ENCODE measurements at regions not wholly inside any gene's neighbourhood (a gene's known extent, or its start where the extent isn't known, plus 50 kb on each side); places are given as distances from the start of the nearest gene placed in this dataset.

GRCh38 chr1:157227700-157228099 is 89.5 kb upstream of the ETV3 start:
- no TSS peak for BruUV-seq (replicated peaks)
- CTCF ChIA-PET = no interaction called here
- H3K4me2 ChIP-seq (ENCODE audit: low read depth, low read length) = no peak overlapping the region

More at GRCh38 chr1:157227700-157228099, 89.5 kb upstream of the ETV3 start:
- Histone ChIP-seq H4K8ac (ENCODE audit: low read depth in 2 of 2, low read length in 2 of 2) (no peak overlapping the region), H3K27me3 (ENCODE audit: control insufficient read depth, insufficient read depth, low read length) (no peaks in the 10 kb centered on the region; the same call in none of the 2 replicates), H2AFZ (replicated peaks; ENCODE audit: low read length, poor library complexity) (no peak overlapping the region), H3K56ac (ENCODE audit: extremely low read depth, insufficient read depth, low read length) (no peak overlapping the region), H2BK5ac (ENCODE audit: low read depth, low read length, poor library complexity, severe bottlenecking) (no peak overlapping the region), H4K91ac (ENCODE audit: insufficient read depth, low read depth, low read length) (no peak overlapping the region), H4K20me1 (ENCODE audit: insufficient read depth, low read length) (no peaks in the 10 kb centered on the region), H3K14ac (replicated peaks; ENCODE audit: low read depth, low read length) (no peak overlapping the region), H3K9me1 (ENCODE audit: insufficient read depth, low read length) (no peaks in the 10 kb centered on the region), H3K9ac (ENCODE audit: low read depth, low read length) (no peak overlapping the region), H3K36me3 (ENCODE audit: control insufficient read depth, insufficient read depth, low read length) (no peaks in the 10 kb centered on the region), H2BK15ac (ENCODE audit: low read depth, low read length) (no peak overlapping the region), H3K4me3 (ENCODE audit: insufficient read depth, low read depth, low read length) (no peak overlapping the region), H3K23ac (ENCODE audit: low read depth, low read length) (no peak overlapping the region), H3K9me3 (ENCODE audit: control insufficient read depth, insufficient read depth, low read length) (no peaks in the 10 kb centered on the region), H3K27ac (ENCODE audit: insufficient read depth, low read length) (no peak overlapping the region), H4K5ac (ENCODE audit: low read depth, low read length) (no peak overlapping the region), H2BK20ac (ENCODE audit: low read depth, low read length) (no peak overlapping the region), H2AK9ac (replicated peaks; ENCODE audit: low read depth, low read length, poor library complexity) (no peak overlapping the region), H3K79me1 (ENCODE audit: low read depth in 1 of 2, low read length in 2 of 2) (no peaks in the 10 kb centered on the region), H2BK120ac (ENCODE audit: low read depth, low read length) (no peak overlapping the region), H2AK5ac (ENCODE audit: low read depth, low read length) (no peak overlapping the region), H3K4ac (ENCODE audit: low read depth, low read length) (no peak overlapping the region), H3K4me1 (ENCODE audit: control insufficient read depth, insufficient read depth, low read length) (no peaks in the 10 kb centered on the region), H3K18ac (ENCODE audit: low read depth, low read length) (no peak overlapping the region)
- TF ChIP-seq MAZ (IDR thresholded peaks at IDR 0.05; ENCODE audit: borderline replicate concordance, low read depth, low read length) (no peak), USF2 (IDR thresholded peaks at IDR 0.05; ENCODE audit: low read depth, low read length) (no peak), NFE2L2 (IDR thresholded peaks at IDR 0.05; ENCODE audit: low read depth, low read length) (no peak), CHD1 (IDR thresholded peaks at IDR 0.05; ENCODE audit: low read depth, low read length) (no peak), FOS (IDR thresholded peaks at IDR 0.05; ENCODE audit: low read depth, low read length) (no peak), RCOR1 (IDR thresholded peaks at IDR 0.05; ENCODE audit: insufficient replicate concordance, low read length) (no peak), POLR2A (IDR thresholded peaks at IDR 0.05; ENCODE audit: low read depth, low read length) (no peak), BHLHE40 (IDR thresholded peaks at IDR 0.05; ENCODE audit: low read depth, low read length) (no peak), CEBPB (IDR thresholded peaks at IDR 0.05; ENCODE audit: low read depth, low read length) (no peak)
- DNase-seq = no peak
- POLR2A ChIA-PET (ENCODE audit: unreplicated experiment) = no interaction called here
- dilution Hi-C loops (cut with HindIII; ENCODE audit: low sequenced_read_pairs, unreplicated experiment) (no loop called here), intact Hi-C loops (cut with micrococcal nuclease) (no loop called here), in situ Hi-C loops (cut with MboI; ENCODE audit: low sequenced_read_pairs) (no loop called here)
- no peak for ATAC-seq (ENCODE audit: low read depth)
- WGBS, 2 experiments (ENCODE audit: extremely low coverage in 2 of 2, insufficient read length in 1 of 2) = no CpG with 5 or more reads among the region's 5 CpGs
